Esophagus muscularis mucosa (tissue), 4 donors: ENCODE measurements at regions not wholly inside any gene's neighbourhood (a gene's known extent, or its start where the extent isn't known, plus 50 kb on each side); places are given as distances from the start of the nearest gene placed in this dataset.

Experiments used
- DNase-seq: peaks from one replicate; pipeline ENCODE4 v3.0.0-alpha.2; 2017; ENCODE audit errors: extremely low spot score
- H3K27ac ChIP-seq, 4 donors: fragments of 200-600 bp; sonication (generic); replicated peaks in 1 of 4; 1 replicate in 3 of 4; 2 replicates in 1 of 4; pipeline ENCODE4 v1.5.1; 2016 to 2019; ENCODE audit warnings: mild to moderate bottlenecking in 1 of 4
- H3K27me3 ChIP-seq, 4 donors: fragments of 200-600 bp; sonication (generic); one replicate each; pipeline versions ENCODE4 v1.5.1 to v1.6.0; 2016 to 2019
- H3K36me3 ChIP-seq, 4 donors: fragments of 200-600 bp; sonication (generic); one replicate each; pipeline ENCODE4 v1.5.1; 2016 to 2019
- H3K4me1 ChIP-seq, 4 donors: fragments of 200-600 bp; sonication (generic); one replicate each; pipeline ENCODE4 v1.5.1; 2016 to 2019
- H3K4me3 ChIP-seq, 4 donors: fragments of 200-600 bp; sonication (generic); 1 replicate in 2 of 4; 2 replicates in 2 of 4; pipeline ENCODE4 v1.5.1; 2016 to 2019; ENCODE audit warnings: mild to moderate bottlenecking in 4 of 4, moderate library complexity in 1 of 4
- H3K9me3 ChIP-seq, 4 donors: fragments of 200-600 bp; sonication (generic); 1 replicate in 3 of 4; 2 replicates in 1 of 4; pipeline ENCODE4 v1.5.1; 2016 to 2019
- CTCF ChIP-seq, 3 experiments: fragments of 200-600 bp in 2 of 3; fragments of 450-650 bp in 1 of 3; sonication (generic) in 2 of 3; IDR thresholded peaks; one replicate each; pipeline ENCODE4 v1.5.1; 2017 to 2019; ENCODE audit warnings: antibody characterized with exemption in 3 of 3, mild to moderate bottlenecking in 2 of 3, moderate library complexity in 1 of 3
- EP300 ChIP-seq: sonication (generic); formaldehyde crosslinking; IDR thresholded peaks from one replicate; pipeline ENCODE4 v1.6.1; 2017; ENCODE audit warnings: antibody characterized with exemption
- POLR2A ChIP-seq: fragments of 450-650 bp; IDR thresholded peaks from one replicate; pipeline ENCODE4 v1.6.1; 2017; ENCODE audit warnings: antibody characterized with exemption, moderate library complexity, mild to moderate bottlenecking, low read depth
- POLR2AphosphoS5 ChIP-seq, 2 donors: sonication (generic); formaldehyde crosslinking; IDR thresholded peaks; one replicate each; pipeline ENCODE4 v1.6.1; 2017; ENCODE audit warnings: antibody characterized with exemption in 2 of 2
- WGBS: methylation state at CpG from one replicate; pipeline ENCODE4 v1.1.5; 2018; 5-methylcytosine and 5-hydroxymethylcytosine counted together
- intact Hi-C: fragments of 100-400 bp; cut with DNase I; formaldehyde crosslinking; loops from one replicate; pipeline ENCODE4 v1.15.1; 2023

- no peak for TF ChIP-seq CTCF (IDR thresholded peaks at IDR 0.05)
- TF ChIP-seq EP300: no peak
- no peak for TF ChIP-seq POLR2AphosphoS5 (IDR thresholded peaks at IDR 0.05)
- TF ChIP-seq POLR2A: no peak
- H3K36me3 ChIP-seq: no peaks in the 10 kb centered on the region
- no peaks in the 10 kb centered on the region for H3K27me3 ChIP-seq
- WGBS: 97% methylated on average over 3 of the region's 3 CpGs
- no peaks in the 10 kb centered on the region for H3K4me1 ChIP-seq
- H3K27ac ChIP-seq: no peak overlapping the region
- no peak for DNase-seq
- no peak overlapping the region for H3K4me3 ChIP-seq
- no peaks in the 10 kb centered on the region for H3K9me3 ChIP-seq
- intact Hi-C loops: no loop called here
These were observed 787.0 kb upstream of the B3GALT2 start for GRCh38 chr1:193973428-193973827.

- Histone ChIP-seq H3K36me3 (no peaks in the 10 kb centered on the region), H3K9me3 (no peaks in the 10 kb centered on the region), H3K27me3 (no peaks in the 10 kb centered on the region), H3K27ac (no peak overlapping the region), H3K4me3 (no peak overlapping the region), H3K4me1 (no peaks in the 10 kb centered on the region)
- no peak for DNase-seq
- intact Hi-C loops: no loop called here
- TF ChIP-seq POLR2AphosphoS5 (IDR thresholded peaks at IDR 0.05) (no peak), CTCF (IDR thresholded peaks at IDR 0.05) (no peak), POLR2A (no peak), EP300 (no peak)
- WGBS: 78% methylated on average over 3 of the region's 3 CpGs
These were observed 785.2 kb upstream of the B3GALT2 start for GRCh38 chr1:193971595-193971994.

- H3K4me3 ChIP-seq: no peak overlapping the region
- H3K27ac ChIP-seq: no peak overlapping the region
- WGBS: 52% methylated on average over 1 of the region's 1 CpG
- DNase-seq: no peak
- no peaks in the 10 kb centered on the region for H3K36me3 ChIP-seq
- TF ChIP-seq POLR2AphosphoS5 (IDR thresholded peaks at IDR 0.05) (no peak), CTCF (IDR thresholded peaks at IDR 0.05) (no peak), EP300 (no peak), POLR2A (no peak)
- intact Hi-C loops: no loop called here
- no peaks in the 10 kb centered on the region for H3K9me3 ChIP-seq
- no peaks in the 10 kb centered on the region for H3K27me3 ChIP-seq
- peaks cover 0 to 11% (median 9%) of the 10 kb centered on the region in 4 donors for H3K4me1 ChIP-seq
These were observed 774.1 kb upstream of the B3GALT2 start for GRCh38 chr1:193960499-193960898.

GRCh38 chr1:193960040-193960439 is 773.6 kb upstream of the B3GALT2 start:
- 74% methylated on average over 2 of the region's 2 CpGs for WGBS
- no peak for DNase-seq
- H3K9me3 ChIP-seq: no peaks in the 10 kb centered on the region
- H3K4me1 ChIP-seq: peaks cover 0 to 11% (median 9%) of the 10 kb centered on the region in 4 donors
- no peaks in the 10 kb centered on the region for H3K36me3 ChIP-seq
- no peak overlapping the region for H3K4me3 ChIP-seq
- H3K27ac ChIP-seq: no peak overlapping the region
- intact Hi-C loops: no loop called here
- H3K27me3 ChIP-seq: no peaks in the 10 kb centered on the region
- no peak for TF ChIP-seq CTCF (IDR thresholded peaks at IDR 0.05)
- TF ChIP-seq POLR2A: no peak
- no peak for TF ChIP-seq EP300

- no peaks in the 10 kb centered on the region for H3K36me3 ChIP-seq
- no peak overlapping the region for H3K4me3 ChIP-seq
- peaks cover 0 to 19% (median 11%) of the 10 kb centered on the region in 4 donors for H3K4me1 ChIP-seq
- intact Hi-C loops: no loop called here
- H3K9me3 ChIP-seq: no peaks in the 10 kb centered on the region
- WGBS: 91% methylated on average over 6 of the region's 7 CpGs
- no peak for DNase-seq
- no peaks in the 10 kb centered on the region for H3K27me3 ChIP-seq
- TF ChIP-seq POLR2A (no peak), EP300 (no peak), CTCF (IDR thresholded peaks at IDR 0.05) (no peak), POLR2AphosphoS5 (IDR thresholded peaks at IDR 0.05) (no peak)
- no peak overlapping the region for H3K27ac ChIP-seq
These were observed 771.2 kb upstream of the B3GALT2 start for GRCh38 chr1:193957556-193958095.
